A549 (cell line): ENCODE measurements at regions not wholly inside any gene's neighbourhood (a gene's known extent, or its start where the extent isn't known, plus 50 kb on each side); places are given as distances from the start of the nearest gene placed in this dataset.

Experiments
- CTCF ChIP-seq: fragments of >200 bp; sonication (Bioruptor Twin); formaldehyde crosslinking; IDR thresholded peaks from 3 replicates; pipeline ENCODE4 v1.5.1; 2016
- E2F6 ChIP-seq: IDR thresholded peaks from 2 replicates; pipeline ENCODE4 v1.6.1; 2012; ENCODE audit warnings: low read depth, borderline replicate concordance
- HOXA7 ChIP-seq: fragments of 250-450 bp; sonication (Bioruptor Pico); IDR thresholded peaks from 2 replicates; pipeline ENCODE4 v1.5.0; 2020; ENCODE audit warnings: mild to moderate bottlenecking, moderate library complexity
- MAX ChIP-seq: IDR thresholded peaks from 2 replicates; pipeline ENCODE4 v1.6.1; 2012
- MYC ChIP-seq: IDR thresholded peaks from 2 replicates; pipeline ENCODE4 v1.6.1; 2012; ENCODE audit warnings: mild to moderate bottlenecking, inconsistent platforms, low read length, improper control_type of control experiment, borderline replicate concordance
- NR3C1 ChIP-seq: fragments of >200 bp; sonication (Bioruptor Twin); formaldehyde crosslinking; IDR thresholded peaks from 3 replicates; pipeline ENCODE4 v1.6.1; 2017
- POLR2A ChIP-seq: IDR thresholded peaks from 2 replicates; pipeline ENCODE4 v1.6.1; 2012; ENCODE audit warnings: mild to moderate bottlenecking, low read length
- RAD21 ChIP-seq, 2 experiments: fragments of >200 bp in 1 of 2; sonication (Bioruptor Twin) in 1 of 2; formaldehyde crosslinking in 1 of 2; IDR thresholded peaks in 1 of 2; conservative IDR thresholded peaks in 1 of 2; 2 replicates in 1 of 2; 3 replicates in 1 of 2; pipeline ENCODE4 v1.6.1; 2012 to 2018; ENCODE audit warnings: inconsistent platforms in 1 of 2
- RFX5 ChIP-seq: fragments of 450-650 bp; IDR thresholded peaks from 2 replicates; pipeline ENCODE4 v1.7.1; 2014; ENCODE audit warnings: antibody characterized with exemption, mild to moderate bottlenecking, moderate library complexity
- ZC3H11A ChIP-seq: fragments of 450-650 bp; IDR thresholded peaks from 2 replicates; pipeline ENCODE4 v1.6.1; 2014; ENCODE audit warnings: antibody characterized with exemption, mild to moderate bottlenecking

GRCh38 chr7:15007507-15007906, 105.0 kb upstream of the DGKB start:
- TF ChIP-seq POLR2A (no peak), RAD21 (conservative IDR thresholded peaks at IDR 0.05 in 1 of 2, IDR thresholded peaks at IDR 0.05 in 1 of 2) (0 out of 5 replicates have a peak, but pooled peaks of 1 of the 2 experiments have one; percentile 4), CTCF (peak; percentile 16; the same call in 1 of the 3 replicates), MYC (no peak), NR3C1 (no peak), E2F6 (no peak), RFX5 (no peak), ZC3H11A (no peak), HOXA7 (CRISPR knock-in tag) (no peak), MAX (no peak)
